Testis (tissue), 2 donors: ENCODE measurements at regions not wholly inside any gene's neighbourhood (a gene's known extent, or its start where the extent isn't known, plus 50 kb on each side); places are given as distances from the start of the nearest gene placed in this dataset.

Experiments
- DNase-seq: peaks from one replicate; pipeline ENCODE4 v3.0.0-alpha.2; 2019
- H3K27ac ChIP-seq, 2 donors: fragments of 200-600 bp; sonication (generic); one replicate each; pipeline ENCODE4 v1.5.1; 2019
- H3K27me3 ChIP-seq: fragments of 200-600 bp; sonication (generic); one replicate; pipeline ENCODE4 v1.5.1; 2019
- H3K36me3 ChIP-seq: fragments of 200-600 bp; sonication (generic); one replicate; pipeline ENCODE4 v1.5.1; 2017; ENCODE audit warnings: low read depth; ENCODE audit errors: missing control alignments
- H3K4me1 ChIP-seq: fragments of 200-600 bp; sonication (generic); one replicate; pipeline ENCODE4 v1.5.1; 2019
- H3K4me3 ChIP-seq, 2 donors: fragments of 200-600 bp; sonication (generic); one replicate each; pipeline ENCODE4 v1.5.1; 2017 to 2019
- H3K9me3 ChIP-seq: fragments of 200-600 bp; sonication (generic); one replicate; pipeline ENCODE4 v1.5.1; 2017
- CTCF ChIP-seq, 3 experiments: fragments of 450-650 bp in 2 of 3; fragments of 200-600 bp in 1 of 3; sonication (generic) in 1 of 3; IDR thresholded peaks; one replicate each; pipeline ENCODE4 v1.5.1; 2016 to 2019; ENCODE audit warnings: antibody characterized with exemption in 3 of 3, mild to moderate bottlenecking in 2 of 3, moderate library complexity in 1 of 3
- POLR2A ChIP-seq: fragments of 450-650 bp; IDR thresholded peaks from one replicate; pipeline ENCODE4 v1.6.1; 2017; ENCODE audit warnings: antibody characterized with exemption, mild to moderate bottlenecking, moderate library complexity
- WGBS, 2 donors: methylation state at CpG; one replicate each; pipeline ENCODE4 v1.1.5; 2018; 5-methylcytosine and 5-hydroxymethylcytosine counted together
- intact Hi-C: fragments of 100-400 bp; cut with DNase I; formaldehyde crosslinking; loops from one replicate; pipeline ENCODE4 v1.15.1; 2023; ENCODE audit warnings: low total_unique reads

GRCh38 chr21:27265492-27265891, 298.6 kb upstream of the ADAMTS5 start:
- WGBS, 2 donors = 95 to 97% methylated on average over 1 of the region's 1 CpG
- no peak for TF ChIP-seq POLR2A
- TF ChIP-seq CTCF (IDR thresholded peaks at IDR 0.05) = no peak
- H3K4me1 ChIP-seq = peaks cover 8% of the 10 kb centered on the region
- H3K4me3 ChIP-seq = no peak overlapping the region
- intact Hi-C loops = no loop called here
- H3K27me3 ChIP-seq = no peaks in the 10 kb centered on the region
- no peak overlapping the region for H3K27ac ChIP-seq
- H3K9me3 ChIP-seq = no peaks in the 10 kb centered on the region
- no peaks in the 10 kb centered on the region for H3K36me3 ChIP-seq
- no peak for DNase-seq

GRCh38 chr21:27261676-27262075, 294.8 kb upstream of the ADAMTS5 start:
- no peak overlapping the region for H3K4me3 ChIP-seq
- intact Hi-C loops = no loop called here

GRCh38 chr21:27260728-27261127, 293.8 kb upstream of the ADAMTS5 start:
- Histone ChIP-seq H3K4me3 (no peak overlapping the region), H3K27ac (no peak overlapping the region), H3K4me1 (no peaks in the 10 kb centered on the region), H3K27me3 (no peaks in the 10 kb centered on the region), H3K36me3 (no peaks in the 10 kb centered on the region), H3K9me3 (no peaks in the 10 kb centered on the region)
- TF ChIP-seq CTCF (IDR thresholded peaks at IDR 0.05) (no peak), POLR2A (no peak)
- intact Hi-C loops = no loop called here
- no peak for DNase-seq
- WGBS, 2 donors = 91 to 97% methylated on average over 2 of the region's 2 CpGs

More at GRCh38 chr21:27261676-27262075, 294.8 kb upstream of the ADAMTS5 start:
- TF ChIP-seq CTCF (IDR thresholded peaks at IDR 0.05) (no peak), POLR2A (no peak)
- WGBS, 2 donors = 59 to 61% methylated on average over 2 of the region's 2 CpGs
- H3K9me3 ChIP-seq = no peaks in the 10 kb centered on the region
- H3K27ac ChIP-seq = no peak overlapping the region
- no peak for DNase-seq
- H3K27me3 ChIP-seq = no peaks in the 10 kb centered on the region
- H3K4me1 ChIP-seq = no peaks in the 10 kb centered on the region
- H3K36me3 ChIP-seq = no peaks in the 10 kb centered on the region

- no peaks in the 10 kb centered on the region for H3K4me1 ChIP-seq
- DNase-seq = peak; percentile 23
- no peak overlapping the region for H3K4me3 ChIP-seq
- peak overlapping the region in 1 of 2 donors; percentile 8 for H3K27ac ChIP-seq
- H3K36me3 ChIP-seq = no peaks in the 10 kb centered on the region
- H3K9me3 ChIP-seq = no peaks in the 10 kb centered on the region
- WGBS, 2 donors = 63 to 66% methylated on average over 10 of the region's 10 CpGs
- intact Hi-C loops = no loop called here
- TF ChIP-seq POLR2A = no peak
- no peak for TF ChIP-seq CTCF (IDR thresholded peaks at IDR 0.05)
- H3K27me3 ChIP-seq = no peaks in the 10 kb centered on the region
These were observed 292.0 kb upstream of the ADAMTS5 start for GRCh38 chr21:27258742-27259448.

GRCh38 chr21:27257908-27258556, 291.1 kb upstream of the ADAMTS5 start:
- no peaks in the 10 kb centered on the region for H3K4me1 ChIP-seq
- WGBS, 2 donors = 63 to 65% methylated on average over 3 of the region's 3 CpGs
- no peak for DNase-seq
- no peak overlapping the region for H3K4me3 ChIP-seq
- no peaks in the 10 kb centered on the region for H3K36me3 ChIP-seq
- H3K9me3 ChIP-seq = no peaks in the 10 kb centered on the region
- H3K27ac ChIP-seq = peak overlapping the region in 1 of 2 donors; percentile 8
- H3K27me3 ChIP-seq = no peaks in the 10 kb centered on the region
- TF ChIP-seq POLR2A = no peak
- no peak for TF ChIP-seq CTCF (IDR thresholded peaks at IDR 0.05)
- intact Hi-C loops = no loop called here
